ENCODE measurements at regions not wholly inside any gene's neighbourhood (a gene's known extent, or its start where the extent isn't known, plus 50 kb on each side); places are given as distances from the start of the nearest gene placed in this dataset.

- Histone ChIP-seq H3K27ac (no peak overlapping the region), H3K9me3 (ENCODE audit: low read depth) (no peaks in the 10 kb centered on the region), H3K36me3 (no peaks in the 10 kb centered on the region), H3K27me3 (peaks cover 6% of the 10 kb centered on the region), H3K4me3 (no peak overlapping the region), H3K4me1 (ENCODE audit: low read depth) (no peaks in the 10 kb centered on the region)
- no peak for DNase-seq (ENCODE audit: low read depth in 1 of 2, low spot score in 1 of 2)
- TF ChIP-seq CTCF (IDR thresholded peaks at IDR 0.05; ENCODE audit: low read depth, low read length) = no peak
These were observed 63.3 kb upstream of the PDE10A start for GRCh38 chr6:165726290-165726875.

DNA sequence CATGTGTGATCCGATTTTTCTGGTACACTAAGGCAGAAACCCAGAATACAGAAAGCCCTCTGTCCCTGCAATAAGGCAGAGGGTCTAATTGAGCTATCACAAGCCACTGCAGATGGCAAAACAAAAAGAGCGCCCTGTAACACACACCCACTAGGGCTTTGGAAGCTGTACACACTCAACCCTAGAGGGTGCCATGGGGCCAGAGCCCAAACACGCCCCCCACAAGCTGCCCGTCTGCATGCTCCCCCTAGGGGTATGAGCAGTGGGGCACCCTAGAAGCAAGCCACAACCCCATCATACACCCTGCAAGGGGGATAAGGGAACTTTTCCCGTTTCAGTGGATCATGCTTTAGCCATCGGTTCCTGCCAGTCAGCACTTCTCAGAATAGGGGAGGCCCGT is 62.2 kb upstream of the PDE10A start:
- no peaks in the 10 kb centered on the region for H3K9me3 ChIP-seq (ENCODE audit: low read depth)
- H3K27ac ChIP-seq = no peak overlapping the region
- peaks cover 6% of the 10 kb centered on the region for H3K27me3 ChIP-seq
- H3K4me3 ChIP-seq = no peak overlapping the region
- H3K36me3 ChIP-seq = no peaks in the 10 kb centered on the region
- TF ChIP-seq CTCF (IDR thresholded peaks at IDR 0.05; ENCODE audit: low read depth, low read length) = no peak
- no peak for DNase-seq (ENCODE audit: low read depth in 1 of 2, low spot score in 1 of 2)
- no peaks in the 10 kb centered on the region for H3K4me1 ChIP-seq (ENCODE audit: low read depth)

GRCh38 chr6:165723326-165723725 is 60.3 kb upstream of the PDE10A start:
- H3K4me1 ChIP-seq (ENCODE audit: low read depth) = no peaks in the 10 kb centered on the region
- no peak overlapping the region for H3K4me3 ChIP-seq
- DNase-seq (ENCODE audit: low read depth in 1 of 2, low spot score in 1 of 2) = no peak
- no peak overlapping the region for H3K27ac ChIP-seq
- H3K9me3 ChIP-seq (ENCODE audit: low read depth) = no peaks in the 10 kb centered on the region
- no peaks in the 10 kb centered on the region for H3K36me3 ChIP-seq
- H3K27me3 ChIP-seq = peaks cover 18% of the 10 kb centered on the region
- TF ChIP-seq CTCF (IDR thresholded peaks at IDR 0.05; ENCODE audit: low read depth, low read length) = no peak

- no peak overlapping the region for H3K27ac ChIP-seq
- H3K4me3 ChIP-seq = no peak overlapping the region
- TF ChIP-seq CTCF (IDR thresholded peaks at IDR 0.05; ENCODE audit: low read depth, low read length) = no peak
- no peaks in the 10 kb centered on the region for H3K4me1 ChIP-seq (ENCODE audit: low read depth)
- H3K36me3 ChIP-seq = no peaks in the 10 kb centered on the region
- peaks cover 14% of the 10 kb centered on the region for H3K27me3 ChIP-seq
- H3K9me3 ChIP-seq (ENCODE audit: low read depth) = no peaks in the 10 kb centered on the region
- no peak for DNase-seq (ENCODE audit: low read depth in 1 of 2, low spot score in 1 of 2)
These were observed 59.0 kb upstream of the PDE10A start for GRCh38 chr6:165722022-165722421.

- Histone ChIP-seq H3K27me3 (peaks cover 14% of the 10 kb centered on the region), H3K27ac (no peak overlapping the region), H3K4me3 (no peak overlapping the region), H3K9me3 (ENCODE audit: low read depth) (no peaks in the 10 kb centered on the region), H3K4me1 (ENCODE audit: low read depth) (no peaks in the 10 kb centered on the region), H3K36me3 (no peaks in the 10 kb centered on the region)
- DNase-seq (ENCODE audit: low read depth in 1 of 2, low spot score in 1 of 2) = no peak
- no peak for TF ChIP-seq CTCF (IDR thresholded peaks at IDR 0.05; ENCODE audit: low read depth, low read length)
These were observed 58.3 kb upstream of the PDE10A start for GRCh38 chr6:165721356-165721755.

- H3K4me3 ChIP-seq = no peak overlapping the region
These were observed 55.5 kb upstream of the PDE10A start for GRCh38 chr6:165718491-165718891.

More at GRCh38 chr6:165718491-165718891, 55.5 kb upstream of the PDE10A start:
- TF ChIP-seq CTCF (IDR thresholded peaks at IDR 0.05; ENCODE audit: low read depth, low read length) = no peak
- DNase-seq (ENCODE audit: low read depth in 1 of 2, low spot score in 1 of 2) = peak in 1 of 2 donors; percentile 45
- Histone ChIP-seq H3K9me3 (ENCODE audit: low read depth) (no peaks in the 10 kb centered on the region), H3K36me3 (no peaks in the 10 kb centered on the region), H3K27me3 (peaks cover 31% of the 10 kb centered on the region), H3K27ac (no peak overlapping the region), H3K4me1 (ENCODE audit: low read depth) (no peaks in the 10 kb centered on the region)
